K562 (cell line): ENCODE measurements at regions not wholly inside any gene's neighbourhood (a gene's known extent, or its start where the extent isn't known, plus 50 kb on each side); places are given as distances from the start of the nearest gene placed in this dataset.

Experiments
- ASH1L ChIP-seq: fragments of 450-650 bp; IDR thresholded peaks from 2 replicates; pipeline ENCODE4 v1.6.1; 2018; ENCODE audit warnings: borderline replicate concordance, mild to moderate bottlenecking, low read depth; ENCODE audit not compliant: partially characterized antibody
- COPS2 ChIP-seq: fragments of 450-650 bp; conservative IDR thresholded peaks from 2 replicates; pipeline ENCODE4 v1.6.1; 2016; ENCODE audit warnings: mild to moderate bottlenecking, moderate library complexity
- CUX1 ChIP-seq: fragments of 200-800 bp; sonication (Bioruptor generic); IDR thresholded peaks from 2 replicates; pipeline ENCODE4 v1.6.1; 2016; ENCODE audit warnings: missing genetic modification characterization, missing compliant biosample characterization
- E2F5 ChIP-seq: sonication (generic); formaldehyde crosslinking; IDR thresholded peaks from 2 replicates; pipeline ENCODE4 v1.8.0; 2022; ENCODE audit warnings: mild to moderate bottlenecking, missing genetic modification reagents
- EGR1 ChIP-seq: fragments of 450-650 bp; conservative IDR thresholded peaks from 2 replicates; pipeline ENCODE4 v1.6.1; 2017; ENCODE audit warnings: mild to moderate bottlenecking
- ELF4 ChIP-seq: fragments of 450-650 bp; formaldehyde crosslinking; IDR thresholded peaks from 2 replicates; pipeline ENCODE4 v1.4.0; 2022; ENCODE audit warnings: missing genetic modification characterization
- GATAD2A ChIP-seq: fragments of 450-650 bp; IDR thresholded peaks from 2 replicates; pipeline ENCODE4 v1.6.1; 2017
- NCOA1 ChIP-seq: fragments of 450-650 bp; IDR thresholded peaks from 2 replicates; pipeline ENCODE4 v1.6.1; 2016; ENCODE audit warnings: low read depth
- NFYB ChIP-seq: IDR thresholded peaks from 2 replicates; pipeline ENCODE4 v1.6.1; 2011; ENCODE audit warnings: mild to moderate bottlenecking, moderate library complexity; ENCODE audit not compliant: insufficient read length; ENCODE audit errors: extremely low read depth
- PTRF ChIP-seq: fragments of 450-650 bp; IDR thresholded peaks from 2 replicates; pipeline ENCODE4 v1.6.1; 2016; ENCODE audit warnings: mild to moderate bottlenecking, missing genetic modification characterization, missing compliant biosample characterization
- SMAD2 ChIP-seq: fragments of 150-350 bp; IDR thresholded peaks from 2 replicates; pipeline ENCODE4 v1.6.1; 2014; ENCODE audit warnings: low read depth, mild to moderate bottlenecking, low read length
- SRSF9 ChIP-seq: fragments of 200-400 bp; formaldehyde crosslinking; IDR thresholded peaks from 2 replicates; pipeline ENCODE4 v1.6.1; 2017; ENCODE audit warnings: low read depth, low read length, borderline replicate concordance
- ZBTB17 ChIP-seq: fragments of 450-650 bp; formaldehyde crosslinking; IDR thresholded peaks from 2 replicates; pipeline ENCODE4 v1.4.0; 2020; ENCODE audit warnings: mild to moderate bottlenecking
- ZNF140 ChIP-seq: fragments of 250-450 bp; sonication (Bioruptor Pico); IDR thresholded peaks from 2 replicates; pipeline ENCODE4 v1.8.0; 2021; ENCODE audit warnings: moderate library complexity, mild to moderate bottlenecking, inconsistent platforms
- ZNF146 ChIP-seq: IDR thresholded peaks from one replicate; pipeline ENCODE4 v1.6.1; 2018; ENCODE audit warnings: missing compliant biosample characterization; ENCODE audit not compliant: unreplicated experiment
- ZNF431 ChIP-seq: sonication (generic); formaldehyde crosslinking; IDR thresholded peaks from 2 replicates; pipeline ENCODE4 v1.8.0; 2022; ENCODE audit warnings: mild to moderate bottlenecking, missing genetic modification reagents
- ZNF511 ChIP-seq: sonication (generic); formaldehyde crosslinking; IDR thresholded peaks from 2 replicates; pipeline ENCODE4 v1.8.0; 2022; ENCODE audit warnings: mild to moderate bottlenecking, missing genetic modification reagents
- ZNF589 ChIP-seq: fragments of 200-800 bp; sonication (Bioruptor generic); IDR thresholded peaks from 2 replicates; pipeline ENCODE4 v1.6.1; 2016; ENCODE audit warnings: low read depth, missing genetic modification characterization, missing compliant biosample characterization
- TF ChIP-seq, protein P1 (sequence below), 3 experiments: fragments of 200-800 bp in 1 of 3; fragments of 250-450 bp in 1 of 3; fragments of 450-650 bp in 1 of 3; sonication (Bioruptor Pico) in 1 of 3; sonication (Bioruptor generic) in 1 of 3; formaldehyde crosslinking in 1 of 3; IDR thresholded peaks; 2 replicates each; pipeline versions ENCODE4 v1.6.1 to v1.8.0; 2016 to 2022; ENCODE audit warnings: mild to moderate bottlenecking in 2 of 3, missing genetic modification characterization in 2 of 3, missing compliant biosample characterization in 1 of 3, moderate library complexity in 1 of 3

DNA sequence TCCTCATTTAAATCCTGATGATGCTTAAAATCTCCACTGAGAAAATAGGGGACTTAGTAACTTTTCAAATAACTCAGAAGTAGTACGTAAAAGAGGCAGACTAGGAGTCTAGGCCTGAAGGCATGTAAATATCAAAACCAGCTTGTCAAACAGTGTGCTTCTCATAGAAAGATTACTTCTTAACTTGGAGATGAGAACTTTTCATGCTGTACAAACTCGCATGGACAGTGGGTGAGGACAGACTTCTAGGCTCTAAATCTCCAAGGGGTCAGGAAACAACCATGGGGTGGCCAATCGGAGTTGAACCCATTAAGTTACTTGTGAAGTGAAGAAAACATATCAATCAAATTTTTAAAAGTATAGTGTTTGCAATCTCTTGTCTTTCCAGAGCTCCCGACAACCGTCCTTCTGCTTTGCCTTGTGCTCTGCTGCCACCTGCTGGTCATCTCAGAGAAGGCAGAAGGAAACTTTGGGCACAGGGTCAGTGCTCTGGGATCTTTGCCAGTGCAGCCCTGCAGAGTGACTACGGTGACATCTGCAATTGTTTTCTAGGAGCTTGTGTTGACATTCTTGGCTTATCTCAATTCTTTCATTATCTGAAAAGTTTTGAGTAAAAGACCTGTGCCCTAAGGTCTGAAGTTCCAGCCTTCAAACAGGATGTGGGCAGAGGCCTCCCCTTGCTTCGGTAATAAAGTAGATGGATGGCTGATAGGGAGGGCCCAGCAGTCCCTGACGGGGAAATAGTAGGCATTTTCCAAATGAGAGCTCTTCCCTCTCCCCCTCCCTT lies 105.1 kb upstream of the PDE4B start (continued):
- TF ChIP-seq, protein P1, sequence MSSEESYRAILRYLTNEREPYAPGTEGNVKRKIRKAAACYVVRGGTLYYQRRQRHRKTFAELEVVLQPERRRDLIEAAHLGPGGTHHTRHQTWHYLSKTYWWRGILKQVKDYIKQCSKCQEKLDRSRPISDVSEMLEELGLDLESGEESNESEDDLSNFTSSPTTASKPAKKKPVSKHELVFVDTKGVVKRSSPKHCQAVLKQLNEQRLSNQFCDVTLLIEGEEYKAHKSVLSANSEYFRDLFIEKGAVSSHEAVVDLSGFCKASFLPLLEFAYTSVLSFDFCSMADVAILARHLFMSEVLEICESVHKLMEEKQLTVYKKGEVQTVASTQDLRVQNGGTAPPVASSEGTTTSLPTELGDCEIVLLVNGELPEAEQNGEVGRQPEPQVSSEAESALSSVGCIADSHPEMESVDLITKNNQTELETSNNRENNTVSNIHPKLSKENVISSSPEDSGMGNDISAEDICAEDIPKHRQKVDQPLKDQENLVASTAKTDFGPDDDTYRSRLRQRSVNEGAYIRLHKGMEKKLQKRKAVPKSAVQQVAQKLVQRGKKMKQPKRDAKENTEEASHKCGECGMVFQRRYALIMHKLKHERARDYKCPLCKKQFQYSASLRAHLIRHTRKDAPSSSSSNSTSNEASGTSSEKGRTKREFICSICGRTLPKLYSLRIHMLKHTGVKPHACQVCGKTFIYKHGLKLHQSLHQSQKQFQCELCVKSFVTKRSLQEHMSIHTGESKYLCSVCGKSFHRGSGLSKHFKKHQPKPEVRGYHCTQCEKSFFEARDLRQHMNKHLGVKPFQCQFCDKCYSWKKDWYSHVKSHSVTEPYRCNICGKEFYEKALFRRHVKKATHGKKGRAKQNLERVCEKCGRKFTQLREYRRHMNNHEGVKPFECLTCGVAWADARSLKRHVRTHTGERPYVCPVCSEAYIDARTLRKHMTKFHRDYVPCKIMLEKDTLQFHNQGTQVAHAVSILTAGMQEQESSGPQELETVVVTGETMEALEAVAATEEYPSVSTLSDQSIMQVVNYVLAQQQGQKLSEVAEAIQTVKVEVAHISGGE (CRISPR knock-in tag; IDR thresholded peaks at IDR 0.05): no peak
- no peak for TF ChIP-seq NCOA1
- no peak for TF ChIP-seq ELF4
- no peak for TF ChIP-seq ZNF431 (CRISPR knock-in tag)
- no peak for TF ChIP-seq SRSF9
- no peak for TF ChIP-seq E2F5 (CRISPR knock-in tag)
- TF ChIP-seq GATAD2A: no peak
- TF ChIP-seq ZNF140 (CRISPR knock-in tag): no peak
- no peak for TF ChIP-seq CUX1 (CRISPR knock-in tag)
- TF ChIP-seq ZBTB17 (CRISPR knock-in tag): no peak
- no peak for TF ChIP-seq ASH1L
- no peak for TF ChIP-seq SMAD2
- no peak for TF ChIP-seq ZNF146
- TF ChIP-seq NFYB: no peak
- TF ChIP-seq EGR1: no peak
- TF ChIP-seq ZNF589 (CRISPR knock-in tag): no peak
- TF ChIP-seq PTRF (tag): no peak
- no peak for TF ChIP-seq COPS2
- no peak for TF ChIP-seq ZNF511 (CRISPR knock-in tag)
